Loucy (cell line): ENCODE measurements at regions not wholly inside any gene's neighbourhood (a gene's known extent, or its start where the extent isn't known, plus 50 kb on each side); places are given as distances from the start of the nearest gene placed in this dataset.

ENCODE experiments used
- H2AFZ ChIP-seq: fragments of 200-600 bp; sonication (generic); 2 replicates; pipeline ENCODE4 v1.6.0; 2016; ENCODE audit warnings: antibody characterized with exemption, mild to moderate bottlenecking, low read length, moderate library complexity
- H3F3A ChIP-seq: fragments of 200-600 bp; 2 replicates; pipeline ENCODE4 v1.6.0; 2016; ENCODE audit warnings: antibody characterized with exemption, low read depth, mild to moderate bottlenecking
- H3K27me3 ChIP-seq: fragments of 200-600 bp; sonication (generic); 2 replicates; pipeline ENCODE4 v1.6.1; 2014; ENCODE audit warnings: low read length, mild to moderate bottlenecking; ENCODE audit not compliant: insufficient read depth, poor library complexity, severe bottlenecking
- H3K36me3 ChIP-seq: fragments of 200-600 bp; sonication (generic); 2 replicates; pipeline ENCODE4 v1.6.1; 2016; ENCODE audit warnings: low read length; ENCODE audit not compliant: insufficient read depth
- H3K4me1 ChIP-seq: fragments of 200-600 bp; sonication (generic); 2 replicates; pipeline ENCODE4 v1.5.1; 2014; ENCODE audit warnings: low read length, mild to moderate bottlenecking; ENCODE audit not compliant: insufficient read depth, poor library complexity, severe bottlenecking
- H3K4me2 ChIP-seq: fragments of 200-600 bp; sonication (generic); 2 replicates; pipeline ENCODE4 v1.6.0; 2014; ENCODE audit warnings: antibody characterized with exemption, low read length, low read depth, mild to moderate bottlenecking; ENCODE audit not compliant: poor library complexity, severe bottlenecking
- H3K4me3 ChIP-seq: fragments of 200-600 bp; sonication (generic); 2 replicates; pipeline ENCODE4 v1.5.1; 2014; ENCODE audit warnings: low read length, mild to moderate bottlenecking, mixed read lengths; ENCODE audit not compliant: poor library complexity, severe bottlenecking
- H3K79me2 ChIP-seq: fragments of 200-600 bp; sonication (generic); 2 replicates; pipeline ENCODE4 v1.6.1; 2014; ENCODE audit warnings: low read length; ENCODE audit not compliant: insufficient read depth
- H3K9ac ChIP-seq: fragments of 200-600 bp; sonication (generic); 2 replicates; pipeline ENCODE4 v1.6.0; 2014; ENCODE audit warnings: mild to moderate bottlenecking, low read depth, low read length, moderate library complexity; ENCODE audit not compliant: poor library complexity, severe bottlenecking
- H3K9me2 ChIP-seq: fragments of 200-600 bp; sonication (generic); replicated peaks from 2 replicates; pipeline ENCODE4 v1.6.1; 2016; ENCODE audit warnings: low read depth, low read length, mixed read lengths
- H3K9me3 ChIP-seq: fragments of 200-600 bp; sonication (generic); 2 replicates; pipeline ENCODE4 v1.6.1; 2014; ENCODE audit warnings: mild to moderate bottlenecking, antibody characterized with exemption, low read length, low read depth; ENCODE audit not compliant: insufficient read depth
- H4K20me1 ChIP-seq: fragments of 200-600 bp; sonication (generic); 2 replicates; pipeline ENCODE4 v1.6.0; 2014; ENCODE audit warnings: antibody characterized with exemption, low read length, mild to moderate bottlenecking; ENCODE audit not compliant: insufficient read depth, poor library complexity, severe bottlenecking
- EZH2phosphoT487 ChIP-seq: fragments of 200-600 bp; IDR thresholded peaks from 2 replicates; pipeline ENCODE4 v1.6.1; 2018; ENCODE audit warnings: antibody characterized with exemption, mild to moderate bottlenecking, moderate library complexity, borderline replicate concordance
- TF ChIP-seq, protein P1 (sequence below): fragments of 200-600 bp; sonication (generic); conservative IDR thresholded peaks from 2 replicates; pipeline ENCODE4 v1.5.1; 2014; ENCODE audit warnings: mild to moderate bottlenecking, antibody characterized with exemption, low read length

DNA sequence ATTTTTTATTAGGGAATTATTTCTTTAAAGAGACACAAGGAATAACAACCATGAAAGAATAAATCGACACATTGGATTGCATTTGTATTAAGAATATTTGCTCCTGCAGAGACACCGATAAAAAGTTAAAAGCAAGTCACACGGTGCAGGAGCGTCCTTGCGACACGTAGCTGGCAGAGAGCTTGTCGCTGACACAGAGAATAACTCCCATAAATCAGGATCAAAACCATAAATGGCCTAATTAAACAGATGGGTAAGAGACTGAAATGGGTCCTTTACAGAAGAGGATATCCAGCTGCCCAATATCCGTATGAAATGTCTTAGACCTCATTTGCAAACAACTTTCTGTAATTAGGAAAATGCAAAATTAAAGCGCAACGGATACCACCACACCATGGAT lies 126.1 kb upstream of the SNTG2 start:
- Histone ChIP-seq H3K9ac (no peak overlapping the region), H3F3A (no peaks in the 10 kb centered on the region), H2AFZ (no peak overlapping the region), H4K20me1 (no peaks in the 10 kb centered on the region), H3K27me3 (peaks cover 11% of the 10 kb centered on the region), H3K36me3 (no peaks in the 10 kb centered on the region), H3K9me2 (no peaks in the 10 kb centered on the region), H3K4me2 (peak overlapping the region; percentile 24), H3K79me2 (no peaks in the 10 kb centered on the region), H3K4me1 (no peaks in the 10 kb centered on the region), H3K4me3 (no peak overlapping the region), H3K9me3 (no peaks in the 10 kb centered on the region)
- TF ChIP-seq, protein P1, sequence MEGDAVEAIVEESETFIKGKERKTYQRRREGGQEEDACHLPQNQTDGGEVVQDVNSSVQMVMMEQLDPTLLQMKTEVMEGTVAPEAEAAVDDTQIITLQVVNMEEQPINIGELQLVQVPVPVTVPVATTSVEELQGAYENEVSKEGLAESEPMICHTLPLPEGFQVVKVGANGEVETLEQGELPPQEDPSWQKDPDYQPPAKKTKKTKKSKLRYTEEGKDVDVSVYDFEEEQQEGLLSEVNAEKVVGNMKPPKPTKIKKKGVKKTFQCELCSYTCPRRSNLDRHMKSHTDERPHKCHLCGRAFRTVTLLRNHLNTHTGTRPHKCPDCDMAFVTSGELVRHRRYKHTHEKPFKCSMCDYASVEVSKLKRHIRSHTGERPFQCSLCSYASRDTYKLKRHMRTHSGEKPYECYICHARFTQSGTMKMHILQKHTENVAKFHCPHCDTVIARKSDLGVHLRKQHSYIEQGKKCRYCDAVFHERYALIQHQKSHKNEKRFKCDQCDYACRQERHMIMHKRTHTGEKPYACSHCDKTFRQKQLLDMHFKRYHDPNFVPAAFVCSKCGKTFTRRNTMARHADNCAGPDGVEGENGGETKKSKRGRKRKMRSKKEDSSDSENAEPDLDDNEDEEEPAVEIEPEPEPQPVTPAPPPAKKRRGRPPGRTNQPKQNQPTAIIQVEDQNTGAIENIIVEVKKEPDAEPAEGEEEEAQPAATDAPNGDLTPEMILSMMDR: no peak
- no peak for TF ChIP-seq EZH2phosphoT487

DNA sequence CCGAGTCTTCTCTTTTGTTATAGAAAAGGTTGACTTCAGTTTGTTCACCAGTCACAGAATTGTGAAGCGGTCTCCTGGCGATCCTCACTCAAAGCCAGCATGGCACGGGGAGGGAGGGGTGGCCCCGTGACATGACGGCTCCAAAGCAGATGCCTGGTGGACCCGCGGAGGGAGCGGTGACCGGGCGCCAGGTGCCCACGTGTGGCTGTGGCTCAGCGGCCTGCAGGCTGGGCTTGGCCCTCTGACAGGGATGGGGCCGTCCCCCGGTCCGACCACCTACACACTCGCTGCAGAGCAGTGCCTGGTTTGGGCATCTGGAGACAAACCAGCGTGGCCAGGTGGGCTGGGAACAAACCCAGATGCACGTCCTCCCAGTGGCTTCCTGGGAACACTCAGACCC lies 129.1 kb upstream of the SNTG2 start:
- Histone ChIP-seq H3K9ac (no peak overlapping the region), H3K4me1 (no peaks in the 10 kb centered on the region), H4K20me1 (no peaks in the 10 kb centered on the region), H3F3A (no peaks in the 10 kb centered on the region), H3K9me3 (no peaks in the 10 kb centered on the region), H3K27me3 (peaks cover 4% of the 10 kb centered on the region), H3K4me2 (no peak overlapping the region), H3K4me3 (no peak overlapping the region), H3K36me3 (no peaks in the 10 kb centered on the region), H2AFZ (no peak overlapping the region), H3K9me2 (no peaks in the 10 kb centered on the region), H3K79me2 (no peaks in the 10 kb centered on the region)
- TF ChIP-seq, protein P1: no peak
- TF ChIP-seq EZH2phosphoT487: no peak

DNA sequence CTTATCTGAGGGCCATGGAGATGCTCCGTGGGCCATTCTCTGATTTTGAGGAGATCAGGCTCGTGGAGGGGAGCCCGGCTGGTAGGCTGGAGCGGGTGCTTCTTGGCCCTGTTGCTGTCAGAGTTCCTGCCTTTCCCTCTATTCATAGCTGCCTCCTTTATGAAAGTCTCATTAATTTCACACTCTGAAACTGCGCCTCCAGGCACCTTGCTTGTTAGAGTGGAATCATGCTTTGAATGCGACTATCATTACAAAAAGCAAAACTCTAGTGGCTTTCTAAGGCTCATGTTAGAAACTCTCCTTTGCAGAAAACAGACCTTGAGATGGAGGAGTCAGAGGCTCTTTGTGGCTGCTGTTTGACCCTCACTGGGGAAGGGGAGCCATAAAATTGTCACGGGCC lies 131.0 kb upstream of the SNTG2 start:
- H3K79me2 ChIP-seq: no peaks in the 10 kb centered on the region

More for the DNA sequence above, 131.0 kb upstream of the SNTG2 start:
- H3K9ac ChIP-seq: no peak overlapping the region
- no peaks in the 10 kb centered on the region for H4K20me1 ChIP-seq
- no peaks in the 10 kb centered on the region for H3K9me2 ChIP-seq
- no peaks in the 10 kb centered on the region for H3F3A ChIP-seq
- H3K4me1 ChIP-seq: no peaks in the 10 kb centered on the region
- H2AFZ ChIP-seq: no peak overlapping the region
- no peaks in the 10 kb centered on the region for H3K27me3 ChIP-seq
- no peaks in the 10 kb centered on the region for H3K36me3 ChIP-seq
- no peaks in the 10 kb centered on the region for H3K9me3 ChIP-seq
- H3K4me3 ChIP-seq: no peak overlapping the region
- no peak overlapping the region for H3K4me2 ChIP-seq
- TF ChIP-seq EZH2phosphoT487: no peak
- TF ChIP-seq, protein P1: no peak
